ENCODE measurements at regions not wholly inside any gene's neighbourhood (a gene's known extent, or its start where the extent isn't known, plus 50 kb on each side); places are given as distances from the start of the nearest gene placed in this dataset.

- no peak for DNase-seq (ENCODE audit: low read depth)
Measured at GRCh38 chr6:144882425-144882824, 597.3 kb downstream of the UTRN start.

GRCh38 chr6:144883915-144884314, 598.8 kb downstream of the UTRN start:
- no peak for DNase-seq (ENCODE audit: low read depth)

GRCh38 chr6:144885817-144886216, 600.7 kb downstream of the UTRN start:
- DNase-seq (ENCODE audit: low read depth): no peak

- no peak for DNase-seq (ENCODE audit: low read depth)
Measured at GRCh38 chr6:144886682-144887081, 601.5 kb downstream of the UTRN start.

GRCh38 chr6:144888621-144889020, 603.5 kb downstream of the UTRN start:
- no peak for DNase-seq (ENCODE audit: low read depth)

- DNase-seq (ENCODE audit: low read depth): no peak
Measured at GRCh38 chr6:144893680-144894151, 608.6 kb downstream of the UTRN start.

GRCh38 chr6:144894240-144894639, 609.1 kb downstream of the UTRN start:
- no peak for DNase-seq (ENCODE audit: low read depth)

GRCh38 chr6:144895313-144896278, 610.5 kb downstream of the UTRN start:
- DNase-seq (ENCODE audit: low read depth): no peak

- no peak for DNase-seq (ENCODE audit: low read depth)
Measured at GRCh38 chr6:144896289-144896688, 611.2 kb downstream of the UTRN start.

GRCh38 chr6:144896871-144897270, 611.7 kb downstream of the UTRN start:
- DNase-seq (ENCODE audit: low read depth): no peak

GRCh38 chr6:144897441-144897921, 612.3 kb downstream of the UTRN start:
- DNase-seq (ENCODE audit: low read depth): no peak

GRCh38 chr6:144898052-144898689, 613.0 kb downstream of the UTRN start:
- no peak for DNase-seq (ENCODE audit: low read depth)

- DNase-seq (ENCODE audit: low read depth): no peak
Measured at GRCh38 chr6:144898741-144899140, 613.6 kb downstream of the UTRN start.

GRCh38 chr6:144899161-144899560, 614.0 kb downstream of the UTRN start:
- no peak for DNase-seq (ENCODE audit: low read depth)

- no peak for DNase-seq (ENCODE audit: low read depth)
Measured at GRCh38 chr6:144901412-144901811, 616.3 kb downstream of the UTRN start.

GRCh38 chr6:144908004-144908403, 622.9 kb downstream of the UTRN start:
- DNase-seq (ENCODE audit: low read depth): no peak

GRCh38 chr6:144909753-144910285, 624.7 kb downstream of the UTRN start:
- DNase-seq (ENCODE audit: low read depth): no peak

- no peak for DNase-seq (ENCODE audit: low read depth)
Measured at GRCh38 chr6:144911322-144911721, 626.2 kb downstream of the UTRN start.

- DNase-seq (ENCODE audit: low read depth): no peak
Measured at GRCh38 chr6:144912474-144912873, 627.3 kb downstream of the UTRN start.

- no peak for DNase-seq (ENCODE audit: low read depth)
Measured at GRCh38 chr6:144918073-144918472, 632.9 kb downstream of the UTRN start.

- DNase-seq (ENCODE audit: low read depth): no peak
Measured at GRCh38 chr6:144919560-144919959, 634.4 kb downstream of the UTRN start.

- DNase-seq (ENCODE audit: low read depth): no peak
Measured at GRCh38 chr6:144920391-144920961, 635.3 kb downstream of the UTRN start.

Data from stimulated activated CD8-positive, alpha-beta memory T cell treated with anti-CD3 and anti-CD28 coated beads, Interleukin-15, amount 100 ng/mL, for 24 hours (primary cell).